Endothelial cell of umbilical vein (primary cell): ENCODE measurements at regions not wholly inside any gene's neighbourhood (a gene's known extent, or its start where the extent isn't known, plus 50 kb on each side); places are given as distances from the start of the nearest gene placed in this dataset.

Source experiments
- BruUV-seq: library from RNA; stranded (reverse); fragments of 400-500 nt; replicated peaks from 2 replicates; lab custom pipeline; 2021; lab: Mats Ljungman, UMichigan
- CTCF ChIA-PET: fragments of 300-600, 350-600 bp; sonication (Branson Sonifier 250); formaldehyde crosslinking; loops from one replicate; lab custom pipeline; 2021; ENCODE audit warnings: antibody characterized with exemption, inconsistent platforms; lab: Charles Lee
- POLR2A ChIA-PET: fragments of 300-600, 350-600 bp; sonication (Branson Sonifier 250); formaldehyde crosslinking; loops from one replicate; lab custom pipeline; 2021; ENCODE audit warnings: antibody characterized with exemption, inconsistent platforms; lab: Charles Lee
- DNase-seq: peaks from one replicate; pipeline ENCODE4 v3.0.0-alpha.2; 2011; ENCODE audit warnings: low read depth, low spot score
- FAIRE-seq: peaks from 2 replicates; lab custom pipeline; 2011; peaks lifted over from hg19 to GRCh38; lab: Jason Lieb, UNC
- H2AFZ ChIP-seq: 2 replicates; pipeline ENCODE4 v1.6.0; 2012; ENCODE audit warnings: low read depth, low read length, control low read depth, inconsistent platforms
- H3K27ac ChIP-seq: 2 replicates; pipeline ENCODE4 v1.5.1; 2011; ENCODE audit warnings: low read depth, mild to moderate bottlenecking, control low read depth, low read length, moderate library complexity; ENCODE audit not compliant: insufficient read depth
- H3K27me3 ChIP-seq, 2 experiments: 2 replicates each; pipeline versions ENCODE4 v1.6.0 to v1.6.1; 2011; ENCODE audit warnings: low read length in 2 of 2, mixed read lengths in 1 of 2; ENCODE audit not compliant: control insufficient read depth in 2 of 2, insufficient read depth in 2 of 2
- H3K36me3 ChIP-seq, 2 experiments: 2 replicates in 1 of 2; 3 replicates in 1 of 2; pipeline ENCODE4 v1.5.1; 2011; ENCODE audit warnings: low read length in 2 of 2, mild to moderate bottlenecking in 1 of 2, moderate library complexity in 1 of 2; ENCODE audit not compliant: control insufficient read depth in 2 of 2, insufficient read depth in 2 of 2; ENCODE audit errors: extremely low read depth in 1 of 2
- H3K4me1 ChIP-seq: 3 replicates; pipeline ENCODE4 v1.5.1; 2011; ENCODE audit warnings: mild to moderate bottlenecking, low read length; ENCODE audit not compliant: control insufficient read depth, insufficient read depth; ENCODE audit errors: extremely low read depth
- H3K4me2 ChIP-seq: 2 replicates; pipeline ENCODE4 v1.6.1; 2011; ENCODE audit warnings: low read length, control low read depth, mixed read lengths; ENCODE audit not compliant: insufficient read depth
- H3K4me3 ChIP-seq, 3 experiments: fragments of 200-600 bp in 1 of 3; sonication (generic), shearing (Covaris generic) in 1 of 3; replicated peaks in 1 of 3; 2 replicates each; pipeline ENCODE4 v1.5.1; 2011 to 2016; ENCODE audit warnings: control low read depth in 3 of 3, low read length in 3 of 3, mild to moderate bottlenecking in 2 of 3, inconsistent platforms in 1 of 3, low read depth in 1 of 3, moderate library complexity in 1 of 3; ENCODE audit not compliant: insufficient read depth in 1 of 3
- H3K79me2 ChIP-seq: 2 replicates; pipeline ENCODE4 v1.6.0; 2012; ENCODE audit warnings: low read length, inconsistent platforms; ENCODE audit not compliant: control insufficient read depth, insufficient read depth
- H3K9ac ChIP-seq: replicated peaks from 2 replicates; pipeline ENCODE3; 2011; ENCODE audit warnings: low read length, control low read depth; ENCODE audit not compliant: insufficient read depth; ENCODE audit errors: extremely low read depth
- H3K9me1 ChIP-seq: replicated peaks from 3 replicates; pipeline ENCODE4 v1.6.0; 2011; ENCODE audit warnings: mild to moderate bottlenecking, low read length; ENCODE audit not compliant: control insufficient read depth, insufficient read depth; ENCODE audit errors: extremely low read depth
- H3K9me3 ChIP-seq: replicated peaks from 2 replicates; pipeline ENCODE4 v1.5.1; 2012; ENCODE audit warnings: low read length, inconsistent platforms; ENCODE audit not compliant: control insufficient read depth, insufficient read depth
- H4K20me1 ChIP-seq: replicated peaks from 2 replicates; pipeline ENCODE3; 2011; ENCODE audit warnings: mild to moderate bottlenecking, low read length; ENCODE audit not compliant: control insufficient read depth, insufficient read depth; ENCODE audit errors: extremely low read depth
- EZH2 ChIP-seq: IDR thresholded peaks from 2 replicates; pipeline ENCODE4 v1.6.1; 2012; ENCODE audit warnings: borderline replicate concordance, low read depth, mild to moderate bottlenecking, moderate library complexity, low read length, inconsistent platforms; ENCODE audit not compliant: severe bottlenecking
- FOS ChIP-seq: IDR thresholded peaks from 2 replicates; pipeline ENCODE4 v1.6.1; 2011; ENCODE audit warnings: mild to moderate bottlenecking, low read length, moderate library complexity, borderline replicate concordance; ENCODE audit not compliant: insufficient read depth
- GATA2 ChIP-seq: IDR thresholded peaks from 2 replicates; pipeline ENCODE4 v1.7.0; 2011; ENCODE audit warnings: low read depth, mild to moderate bottlenecking, moderate library complexity, mixed read lengths, low read length; ENCODE audit not compliant: insufficient read length, insufficient read depth
- JUN ChIP-seq: IDR thresholded peaks from 2 replicates; pipeline ENCODE4 v1.6.1; 2011; ENCODE audit warnings: borderline replicate concordance, low read depth; ENCODE audit not compliant: insufficient read length, insufficient read depth
- MYC ChIP-seq: IDR thresholded peaks from one replicate; pipeline ENCODE4 v1.6.1; 2011; ENCODE audit warnings: mild to moderate bottlenecking, low read depth, low read length
- POLR2A ChIP-seq: IDR thresholded peaks from 2 replicates; pipeline ENCODE4 v1.6.1; 2012; ENCODE audit warnings: low read depth, mild to moderate bottlenecking, control low read depth, low read length
- POLR2AphosphoS5 ChIP-seq: IDR thresholded peaks from 2 replicates; pipeline ENCODE4 v1.6.1; 2012; ENCODE audit warnings: low read depth, mild to moderate bottlenecking, control low read depth, low read length, moderate library complexity; ENCODE audit not compliant: insufficient read depth
- dilution Hi-C: fragments of 300-500 bp; cut with MboI; formaldehyde crosslinking; loops from one replicate; pipeline ENCODE4 v1.15.0; 2019; ENCODE audit warnings: low sequenced_read_pairs; ENCODE audit not compliant: extremely low pct_ligation_motif_present
- intact Hi-C: fragments of 100-400 bp; cut with micrococcal nuclease; formaldehyde crosslinking; loops from one replicate; pipeline ENCODE4 v1.10.0; 2022
- TF ChIP-seq, protein P1 (sequence below), 2 donors: IDR thresholded peaks; 1 replicate in 1 of 2; 2 replicates in 1 of 2; pipeline ENCODE4 v1.5.1; 2011; ENCODE audit warnings: low read length in 2 of 2, mild to moderate bottlenecking in 2 of 2, moderate library complexity in 2 of 2, control low read depth in 1 of 2, inconsistent platforms in 1 of 2, low read depth in 1 of 2; ENCODE audit not compliant: insufficient read depth in 1 of 2; ENCODE audit errors: extremely low read depth in 1 of 2
- TF ChIP-seq, protein P2 (sequence below): IDR thresholded peaks from 2 replicates; pipeline ENCODE4 v1.6.1; 2011; ENCODE audit not compliant: insufficient read depth, insufficient read length

DNA sequence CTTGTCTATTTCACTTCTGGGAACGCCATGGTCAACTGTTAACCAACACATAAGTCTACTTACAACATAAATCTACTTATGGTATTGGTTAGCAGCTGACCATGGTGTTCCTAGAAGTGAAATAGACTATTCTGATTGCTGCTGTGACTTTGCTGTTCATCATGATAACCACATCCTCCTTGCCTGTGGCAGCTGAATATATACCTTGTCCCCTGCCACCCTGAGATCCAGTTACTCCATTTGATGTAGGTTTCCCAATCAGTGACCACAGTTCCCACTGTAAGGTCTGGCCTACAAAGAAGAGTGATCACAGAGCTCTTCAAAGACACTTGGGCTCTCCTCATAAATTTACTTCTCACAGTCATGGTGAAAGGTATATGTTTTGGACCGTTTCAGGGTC lies 66.8 kb upstream of the ALDH1A3 start:
- Histone ChIP-seq H3K9ac (no peak overlapping the region), H3K36me3 (no peaks in the 10 kb centered on the region), H3K4me2 (no peak overlapping the region), H3K9me1 (no peaks in the 10 kb centered on the region), H3K27ac (no peak overlapping the region), H3K9me3 (no peaks in the 10 kb centered on the region), H3K4me1 (no peaks in the 10 kb centered on the region), H3K27me3 (no peaks in the 10 kb centered on the region), H3K4me3 (no peak overlapping the region), H4K20me1 (no peaks in the 10 kb centered on the region), H2AFZ (no peak overlapping the region), H3K79me2 (no peaks in the 10 kb centered on the region)
- no peak for TF ChIP-seq POLR2A
- TF ChIP-seq, protein P1, sequence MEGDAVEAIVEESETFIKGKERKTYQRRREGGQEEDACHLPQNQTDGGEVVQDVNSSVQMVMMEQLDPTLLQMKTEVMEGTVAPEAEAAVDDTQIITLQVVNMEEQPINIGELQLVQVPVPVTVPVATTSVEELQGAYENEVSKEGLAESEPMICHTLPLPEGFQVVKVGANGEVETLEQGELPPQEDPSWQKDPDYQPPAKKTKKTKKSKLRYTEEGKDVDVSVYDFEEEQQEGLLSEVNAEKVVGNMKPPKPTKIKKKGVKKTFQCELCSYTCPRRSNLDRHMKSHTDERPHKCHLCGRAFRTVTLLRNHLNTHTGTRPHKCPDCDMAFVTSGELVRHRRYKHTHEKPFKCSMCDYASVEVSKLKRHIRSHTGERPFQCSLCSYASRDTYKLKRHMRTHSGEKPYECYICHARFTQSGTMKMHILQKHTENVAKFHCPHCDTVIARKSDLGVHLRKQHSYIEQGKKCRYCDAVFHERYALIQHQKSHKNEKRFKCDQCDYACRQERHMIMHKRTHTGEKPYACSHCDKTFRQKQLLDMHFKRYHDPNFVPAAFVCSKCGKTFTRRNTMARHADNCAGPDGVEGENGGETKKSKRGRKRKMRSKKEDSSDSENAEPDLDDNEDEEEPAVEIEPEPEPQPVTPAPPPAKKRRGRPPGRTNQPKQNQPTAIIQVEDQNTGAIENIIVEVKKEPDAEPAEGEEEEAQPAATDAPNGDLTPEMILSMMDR (IDR thresholded peaks at IDR 0.05; ENCODE audit: extremely low read depth in 1 of 2, insufficient read depth in 1 of 2, low read depth in 1 of 2, low read length in 2 of 2), result no peak
- no peak for TF ChIP-seq JUN
- TF ChIP-seq POLR2AphosphoS5, result no peak
- TF ChIP-seq GATA2, result no peak
- TF ChIP-seq EZH2, result no peak
- TF ChIP-seq, protein P2, sequence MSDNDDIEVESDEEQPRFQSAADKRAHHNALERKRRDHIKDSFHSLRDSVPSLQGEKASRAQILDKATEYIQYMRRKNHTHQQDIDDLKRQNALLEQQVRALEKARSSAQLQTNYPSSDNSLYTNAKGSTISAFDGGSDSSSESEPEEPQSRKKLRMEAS, result no peak
- TF ChIP-seq MYC, result no peak
- no peak for TF ChIP-seq FOS
- dilution Hi-C loops, result no loop called here
- no peak for FAIRE-seq
- intact Hi-C loops, result no loop called here
- no peak for DNase-seq
- BruUV-seq, result no TSS peak
- POLR2A ChIA-PET, result no interaction called here
- CTCF ChIA-PET, result no interaction called here
